K562 (cell line): ENCODE measurements at regions not wholly inside any gene's neighbourhood (a gene's known extent, or its start where the extent isn't known, plus 50 kb on each side); places are given as distances from the start of the nearest gene placed in this dataset.

Experiments
- ARID1B ChIP-seq: fragments of 450-650 bp; IDR thresholded peaks from 2 replicates; pipeline ENCODE4 v1.6.1; 2016; ENCODE audit warnings: antibody characterized with exemption, mild to moderate bottlenecking, inconsistent platforms
- COPS2 ChIP-seq: fragments of 450-650 bp; conservative IDR thresholded peaks from 2 replicates; pipeline ENCODE4 v1.6.1; 2016; ENCODE audit warnings: mild to moderate bottlenecking, moderate library complexity
- CREM ChIP-seq: IDR thresholded peaks from 2 replicates; pipeline ENCODE4 v1.6.1; 2014; ENCODE audit warnings: antibody characterized with exemption, low read depth
- FOSL1 ChIP-seq: fragments of 200-800 bp; sonication (Bioruptor generic); conservative IDR thresholded peaks from 2 replicates; pipeline ENCODE4 v1.6.1; 2016; ENCODE audit warnings: missing genetic modification characterization, missing compliant biosample characterization
- MXI1 ChIP-seq: IDR thresholded peaks from 2 replicates; pipeline ENCODE4 v1.6.1; 2011; ENCODE audit warnings: low read depth, mild to moderate bottlenecking, improper control_type of control experiment, low read length
- NCOR1 ChIP-seq: fragments of 450-650 bp; IDR thresholded peaks from 2 replicates; pipeline ENCODE4 v1.6.1; 2016; ENCODE audit warnings: mild to moderate bottlenecking, moderate library complexity
- PCBP1 ChIP-seq: fragments of 200-400 bp; formaldehyde crosslinking; IDR thresholded peaks from 2 replicates; pipeline ENCODE4 v1.6.1; 2018; ENCODE audit warnings: mild to moderate bottlenecking, low read depth, low read length; ENCODE audit not compliant: poor library complexity, severe bottlenecking
- SAFB ChIP-seq: fragments of 200-400 bp; formaldehyde crosslinking; IDR thresholded peaks from 2 replicates; pipeline ENCODE4 v1.6.1; 2017; ENCODE audit warnings: low read depth, low read length, borderline replicate concordance
- SMC3 ChIP-seq: conservative IDR thresholded peaks from 2 replicates; pipeline ENCODE4 v1.6.1; 2011; ENCODE audit warnings: low read depth, low read length, improper control_type of control experiment; ENCODE audit not compliant: insufficient read depth
- TAF1 ChIP-seq: IDR thresholded peaks from 2 replicates; pipeline ENCODE4 v1.6.1; 2011; ENCODE audit warnings: mild to moderate bottlenecking, low read length, moderate library complexity; ENCODE audit not compliant: insufficient read depth, control insufficient read depth, severe bottlenecking; ENCODE audit errors: extremely low read depth
- TBL1XR1 ChIP-seq, 2 experiments: IDR thresholded peaks; 2 replicates each; pipeline ENCODE4 v1.6.1; 2012; ENCODE audit warnings: improper control_type of control experiment in 2 of 2, low read length in 2 of 2, mild to moderate bottlenecking in 1 of 2
- ZBTB49 ChIP-seq: sonication (generic); formaldehyde crosslinking; IDR thresholded peaks from 2 replicates; pipeline ENCODE4 v1.8.0; 2022; ENCODE audit warnings: missing genetic modification reagents, mild to moderate bottlenecking, borderline replicate concordance
- ZNF408 ChIP-seq: fragments of 250-450 bp; sonication (Bioruptor Pico); IDR thresholded peaks from 2 replicates; pipeline ENCODE4 v1.4.0; 2020; ENCODE audit warnings: low read depth, mild to moderate bottlenecking, moderate library complexity
- ZNF41 ChIP-seq: fragments of 250-450 bp; sonication (Bioruptor Pico); conservative IDR thresholded peaks from 2 replicates; pipeline ENCODE4 v1.4.0; 2020; ENCODE audit warnings: mild to moderate bottlenecking
- ZNF696 ChIP-seq: fragments of 250-450 bp; sonication (Bioruptor Pico); conservative IDR thresholded peaks from 2 replicates; pipeline ENCODE4 v1.4.0; 2020; ENCODE audit warnings: mild to moderate bottlenecking, moderate library complexity
- TF ChIP-seq, protein P1 (sequence below): IDR thresholded peaks from 2 replicates; pipeline ENCODE4 v1.6.1; 2016; ENCODE audit warnings: missing genetic modification characterization, missing compliant biosample characterization
- TF ChIP-seq, protein P2 (sequence below): sonication (generic); formaldehyde crosslinking; IDR thresholded peaks from 2 replicates; pipeline ENCODE4 v1.8.0; 2022; ENCODE audit warnings: mild to moderate bottlenecking, missing genetic modification reagents
- TF ChIP-seq, protein P3 (sequence below): IDR thresholded peaks from 2 replicates; pipeline ENCODE4 v1.6.1; 2011; ENCODE audit not compliant: insufficient read length; ENCODE audit errors: extremely low read depth

- TF ChIP-seq SMC3 (0 out of 2 replicates have a peak, but pooled peaks have one; percentile 12), ZNF41 (CRISPR knock-in tag) (no peak), MXI1 (no peak), ZNF408 (CRISPR knock-in tag) (no peak), FOSL1 (tag) (peak; percentile 80), COPS2 (no peak), ZNF696 (CRISPR knock-in tag) (no peak), TAF1 (no peak), CREM (no peak), ZBTB49 (CRISPR knock-in tag) (no peak), ARID1B (peak; percentile 31; the same call in 1 of the 2 replicates), PCBP1 (no peak), SAFB (no peak), NCOR1 (no peak), TBL1XR1 (IDR thresholded peaks at IDR 0.05; ENCODE audit: low read length in 2 of 2) (no peak)
- TF ChIP-seq, protein P1, sequence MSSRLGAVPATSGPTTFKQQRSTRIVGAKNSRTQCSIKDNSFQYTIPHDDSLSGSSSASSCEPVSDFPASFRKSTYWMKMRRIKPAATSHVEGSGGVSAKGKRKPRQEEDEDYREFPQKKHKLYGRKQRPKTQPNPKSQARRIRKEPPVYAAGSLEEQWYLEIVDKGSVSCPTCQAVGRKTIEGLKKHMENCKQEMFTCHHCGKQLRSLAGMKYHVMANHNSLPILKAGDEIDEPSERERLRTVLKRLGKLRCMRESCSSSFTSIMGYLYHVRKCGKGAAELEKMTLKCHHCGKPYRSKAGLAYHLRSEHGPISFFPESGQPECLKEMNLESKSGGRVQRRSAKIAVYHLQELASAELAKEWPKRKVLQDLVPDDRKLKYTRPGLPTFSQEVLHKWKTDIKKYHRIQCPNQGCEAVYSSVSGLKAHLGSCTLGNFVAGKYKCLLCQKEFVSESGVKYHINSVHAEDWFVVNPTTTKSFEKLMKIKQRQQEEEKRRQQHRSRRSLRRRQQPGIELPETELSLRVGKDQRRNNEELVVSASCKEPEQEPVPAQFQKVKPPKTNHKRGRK = no peak
- TF ChIP-seq, protein P2, sequence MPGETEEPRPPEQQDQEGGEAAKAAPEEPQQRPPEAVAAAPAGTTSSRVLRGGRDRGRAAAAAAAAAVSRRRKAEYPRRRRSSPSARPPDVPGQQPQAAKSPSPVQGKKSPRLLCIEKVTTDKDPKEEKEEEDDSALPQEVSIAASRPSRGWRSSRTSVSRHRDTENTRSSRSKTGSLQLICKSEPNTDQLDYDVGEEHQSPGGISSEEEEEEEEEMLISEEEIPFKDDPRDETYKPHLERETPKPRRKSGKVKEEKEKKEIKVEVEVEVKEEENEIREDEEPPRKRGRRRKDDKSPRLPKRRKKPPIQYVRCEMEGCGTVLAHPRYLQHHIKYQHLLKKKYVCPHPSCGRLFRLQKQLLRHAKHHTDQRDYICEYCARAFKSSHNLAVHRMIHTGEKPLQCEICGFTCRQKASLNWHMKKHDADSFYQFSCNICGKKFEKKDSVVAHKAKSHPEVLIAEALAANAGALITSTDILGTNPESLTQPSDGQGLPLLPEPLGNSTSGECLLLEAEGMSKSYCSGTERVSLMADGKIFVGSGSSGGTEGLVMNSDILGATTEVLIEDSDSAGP (CRISPR knock-in tag) = no peak
- TF ChIP-seq, protein P3, sequence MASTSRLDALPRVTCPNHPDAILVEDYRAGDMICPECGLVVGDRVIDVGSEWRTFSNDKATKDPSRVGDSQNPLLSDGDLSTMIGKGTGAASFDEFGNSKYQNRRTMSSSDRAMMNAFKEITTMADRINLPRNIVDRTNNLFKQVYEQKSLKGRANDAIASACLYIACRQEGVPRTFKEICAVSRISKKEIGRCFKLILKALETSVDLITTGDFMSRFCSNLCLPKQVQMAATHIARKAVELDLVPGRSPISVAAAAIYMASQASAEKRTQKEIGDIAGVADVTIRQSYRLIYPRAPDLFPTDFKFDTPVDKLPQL = no peak
Observed at GRCh38 chr2:191758518-191759507, 80.9 kb downstream of the NABP1 start (continued).
